ENCODE measurements at regions not wholly inside any gene's neighbourhood (a gene's known extent, or its start where the extent isn't known, plus 50 kb on each side); places are given as distances from the start of the nearest gene placed in this dataset.

GRCh38 chr10:4224178-4224577 lies 439.2 kb upstream of the KLF6 start:
- TF ChIP-seq FOXM1 (IDR thresholded peaks at IDR 0.05; ENCODE audit: borderline replicate concordance, low read depth) (no peak), TCF12 (IDR thresholded peaks at IDR 0.05; ENCODE audit: low read depth) (no peak), MAX (IDR thresholded peaks at IDR 0.05) (no peak), REST (IDR thresholded peaks at IDR 0.05; ENCODE audit: low read depth) (no peak), RAD21 (IDR thresholded peaks at IDR 0.05; ENCODE audit: low read depth) (no peak), YY1 (IDR thresholded peaks at IDR 0.05; ENCODE audit: low read depth) (no peak), TAF1 (IDR thresholded peaks at IDR 0.05; ENCODE audit: low read depth) (no peak)

Measured in Ishikawa (cell line).